HEK293T (cell line): ENCODE measurements at regions not wholly inside any gene's neighbourhood (a gene's known extent, or its start where the extent isn't known, plus 50 kb on each side); places are given as distances from the start of the nearest gene placed in this dataset.

Experiments
- CTCF ChIA-PET: fragments of 350-600 bp; formaldehyde crosslinking; extraction: SDS; loops from one replicate; lab custom pipeline; 2021; ENCODE audit warnings: antibody characterized with exemption, inconsistent platforms; lab: Yijun Ruan, JAX
- POLR2A ChIA-PET: fragments of 350-600 bp; formaldehyde crosslinking; extraction: SDS; loops from one replicate; lab custom pipeline; 2020; ENCODE audit warnings: antibody characterized with exemption, inconsistent platforms; lab: Yijun Ruan, JAX
- DNase-seq: peaks from one replicate; pipeline ENCODE4 v3.0.0; 2012; ENCODE audit warnings: mixed read lengths; ENCODE audit errors: extremely low spot score
- ARNT ChIP-seq: fragments of 450-650 bp; IDR thresholded peaks from 2 replicates; pipeline ENCODE4 v1.6.1; 2017; ENCODE audit warnings: mild to moderate bottlenecking
- BHLHE40 ChIP-seq: fragments of 450-650 bp; IDR thresholded peaks from 2 replicates; pipeline ENCODE4 v1.6.1; 2016; ENCODE audit warnings: mild to moderate bottlenecking, moderate library complexity, borderline replicate concordance
- CTBP1 ChIP-seq: fragments of 450-650 bp; IDR thresholded peaks from 2 replicates; pipeline ENCODE4 v1.6.1; 2016; ENCODE audit warnings: borderline replicate concordance
- ELF4 ChIP-seq: fragments of 450-650 bp; IDR thresholded peaks from 2 replicates; pipeline ENCODE4 v1.6.1; 2017; ENCODE audit warnings: antibody characterized with exemption
- FOXA1 ChIP-seq: fragments of 450-650 bp; IDR thresholded peaks from 2 replicates; pipeline ENCODE4 v1.6.1; 2016; ENCODE audit warnings: mild to moderate bottlenecking
- FOXK2 ChIP-seq: fragments of 450-650 bp; IDR thresholded peaks from 2 replicates; pipeline ENCODE4 v1.6.1; 2016; ENCODE audit warnings: mild to moderate bottlenecking
- FOXM1 ChIP-seq: fragments of 450-650 bp; IDR thresholded peaks from 2 replicates; pipeline ENCODE4 v1.6.1; 2017; ENCODE audit warnings: mild to moderate bottlenecking, borderline replicate concordance
- HDGF ChIP-seq: fragments of 450-650 bp; IDR thresholded peaks from 2 replicates; pipeline ENCODE4 v1.6.1; 2017; ENCODE audit warnings: antibody characterized with exemption, borderline replicate concordance
- L3MBTL2 ChIP-seq: fragments of 450-650 bp; conservative IDR thresholded peaks from 2 replicates; pipeline ENCODE4 v1.6.1; 2016; ENCODE audit warnings: mild to moderate bottlenecking
- LEF1 ChIP-seq: fragments of 450-650 bp; IDR thresholded peaks from 2 replicates; pipeline ENCODE4 v1.6.1; 2017; ENCODE audit warnings: mild to moderate bottlenecking, borderline replicate concordance
- NFRKB ChIP-seq: fragments of 450-650 bp; IDR thresholded peaks from 2 replicates; pipeline ENCODE4 v1.6.1; 2016; ENCODE audit warnings: mild to moderate bottlenecking, moderate library complexity
- SP1 ChIP-seq: fragments of 450-650 bp; IDR thresholded peaks from 2 replicates; pipeline ENCODE4 v1.6.1; 2017
- SUZ12 ChIP-seq: fragments of 450-650 bp; IDR thresholded peaks from 2 replicates; pipeline ENCODE4 v1.6.1; 2016; ENCODE audit warnings: mild to moderate bottlenecking
- TARDBP ChIP-seq: fragments of 450-650 bp; IDR thresholded peaks from 2 replicates; pipeline ENCODE4 v1.6.1; 2016
- ZNF384 ChIP-seq: fragments of 450-650 bp; IDR thresholded peaks from 2 replicates; pipeline ENCODE4 v1.6.1; 2016
- TF ChIP-seq, protein P1 (sequence below): fragments of 450-650 bp; IDR thresholded peaks from 2 replicates; pipeline ENCODE4 v1.6.1; 2016

DNA sequence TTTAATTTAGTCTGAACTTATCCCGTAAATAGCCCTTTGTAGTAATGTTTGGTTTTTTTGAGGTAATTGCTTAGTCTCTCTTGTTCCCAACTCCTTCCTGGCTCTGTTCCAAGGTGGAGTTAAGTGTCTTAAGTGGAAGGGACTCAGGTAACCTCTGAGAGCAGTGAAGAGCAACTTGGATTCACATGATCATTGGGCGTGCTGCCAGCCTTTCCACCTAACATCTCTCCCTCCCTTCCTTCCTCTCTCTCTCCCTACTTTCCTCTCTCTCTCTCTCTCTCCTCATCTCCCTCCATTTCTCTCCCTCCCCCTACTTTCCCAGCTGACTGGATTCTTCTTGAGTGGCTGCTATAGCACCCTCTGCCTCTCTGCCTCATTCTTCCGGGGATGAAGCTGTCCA lies 232.9 kb upstream of the SASH1 start:
- TF ChIP-seq ELF4 (no peak), L3MBTL2 (no peak), SUZ12 (no peak), FOXM1 (no peak), FOXK2 (no peak), SP1 (no peak), TARDBP (no peak)
- TF ChIP-seq, protein P1, sequence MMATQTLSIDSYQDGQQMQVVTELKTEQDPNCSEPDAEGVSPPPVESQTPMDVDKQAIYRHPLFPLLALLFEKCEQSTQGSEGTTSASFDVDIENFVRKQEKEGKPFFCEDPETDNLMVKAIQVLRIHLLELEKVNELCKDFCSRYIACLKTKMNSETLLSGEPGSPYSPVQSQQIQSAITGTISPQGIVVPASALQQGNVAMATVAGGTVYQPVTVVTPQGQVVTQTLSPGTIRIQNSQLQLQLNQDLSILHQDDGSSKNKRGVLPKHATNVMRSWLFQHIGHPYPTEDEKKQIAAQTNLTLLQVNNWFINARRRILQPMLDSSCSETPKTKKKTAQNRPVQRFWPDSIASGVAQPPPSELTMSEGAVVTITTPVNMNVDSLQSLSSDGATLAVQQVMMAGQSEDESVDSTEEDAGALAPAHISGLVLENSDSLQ: no peak
- ChIA-PET POLR2A (no interaction called here), CTCF (no interaction called here)
- no peak for DNase-seq

DNA sequence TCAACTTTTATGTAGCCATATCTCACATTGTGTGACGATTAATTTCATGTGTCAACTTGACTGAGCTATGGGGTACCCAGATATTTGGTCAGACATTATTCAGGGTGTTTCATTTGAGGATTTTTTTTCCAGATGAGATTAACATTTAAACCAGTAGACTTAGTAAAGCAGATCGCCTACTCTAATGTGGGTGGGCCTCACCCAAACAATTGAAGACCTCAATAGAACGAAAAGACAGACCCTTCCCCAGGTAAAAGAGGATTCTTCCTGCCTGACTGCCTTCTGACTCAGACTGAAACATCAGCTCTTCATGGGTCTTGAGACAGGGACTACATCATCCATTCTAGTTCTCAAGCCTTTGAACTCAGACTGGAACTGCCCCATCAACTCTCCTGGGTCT lies 231.7 kb upstream of the SASH1 start:
- TF ChIP-seq ZNF384: no peak
- TF ChIP-seq FOXK2: no peak
- no peak for TF ChIP-seq SP1
- DNase-seq: no peak
- POLR2A ChIA-PET: no interaction called here
- CTCF ChIA-PET: no interaction called here

DNA sequence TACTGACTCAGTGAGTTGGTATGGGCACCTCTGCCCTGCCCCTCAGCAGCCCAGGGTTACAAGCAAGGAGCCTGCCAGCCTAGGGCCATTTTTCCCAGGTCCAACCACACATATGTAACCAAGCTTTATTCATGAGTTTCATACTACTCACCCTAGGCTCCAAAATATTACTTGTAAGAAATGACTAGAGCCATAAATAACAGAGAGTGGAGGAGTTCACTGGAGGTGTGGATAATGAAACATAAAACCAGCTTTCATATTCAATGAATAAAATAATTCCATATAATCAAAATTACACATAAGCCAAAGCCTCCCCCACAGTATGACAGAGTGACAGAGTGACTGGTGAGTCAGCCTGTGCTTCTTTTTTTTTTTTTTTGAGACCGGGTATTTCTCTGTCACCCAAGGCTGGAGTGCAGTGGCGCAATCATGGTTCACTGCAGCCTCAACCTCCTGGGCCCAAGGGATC lies 229.8 kb upstream of the SASH1 start:
- TF ChIP-seq BHLHE40: no peak
- TF ChIP-seq ZNF384: no peak
- TF ChIP-seq NFRKB: no peak
- TF ChIP-seq, protein P1: no peak
- no peak for TF ChIP-seq FOXK2
- TF ChIP-seq SUZ12: no peak
- no peak for TF ChIP-seq ELF4
- no peak for TF ChIP-seq CTBP1
- no peak for TF ChIP-seq L3MBTL2
- no peak for TF ChIP-seq HDGF
- no peak for TF ChIP-seq LEF1
- TF ChIP-seq ARNT: no peak
- no peak for TF ChIP-seq SP1
- TF ChIP-seq TARDBP: no peak
- TF ChIP-seq FOXA1: no peak
- no peak for TF ChIP-seq FOXM1
- ChIA-PET POLR2A (no interaction called here), CTCF (no interaction called here)
- DNase-seq: no peak

DNA sequence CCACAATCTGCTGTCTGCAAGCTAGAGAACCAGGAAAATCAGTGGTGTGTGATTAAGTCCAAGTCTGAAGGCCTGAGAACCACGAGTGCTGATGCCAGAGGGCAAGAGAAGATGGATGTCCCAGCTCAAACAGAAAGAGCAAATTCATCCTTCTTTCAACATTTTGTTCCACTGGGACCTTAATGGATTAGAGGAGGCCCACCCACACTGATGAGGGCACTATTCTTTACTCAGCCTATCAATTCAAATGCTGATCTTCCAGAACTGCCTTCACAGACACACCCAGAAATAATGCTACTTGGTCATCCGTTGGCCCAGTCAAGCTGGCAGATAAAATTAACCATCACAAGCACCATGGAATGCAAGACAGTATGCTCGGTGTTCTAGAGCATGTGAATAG lies 226.6 kb upstream of the SASH1 start:
- POLR2A ChIA-PET: no interaction called here
- TF ChIP-seq HDGF (no peak), L3MBTL2 (no peak), CTBP1 (no peak), ARNT (no peak), FOXA1 (no peak)
- CTCF ChIA-PET: no interaction called here
- no peak for DNase-seq

DNA sequence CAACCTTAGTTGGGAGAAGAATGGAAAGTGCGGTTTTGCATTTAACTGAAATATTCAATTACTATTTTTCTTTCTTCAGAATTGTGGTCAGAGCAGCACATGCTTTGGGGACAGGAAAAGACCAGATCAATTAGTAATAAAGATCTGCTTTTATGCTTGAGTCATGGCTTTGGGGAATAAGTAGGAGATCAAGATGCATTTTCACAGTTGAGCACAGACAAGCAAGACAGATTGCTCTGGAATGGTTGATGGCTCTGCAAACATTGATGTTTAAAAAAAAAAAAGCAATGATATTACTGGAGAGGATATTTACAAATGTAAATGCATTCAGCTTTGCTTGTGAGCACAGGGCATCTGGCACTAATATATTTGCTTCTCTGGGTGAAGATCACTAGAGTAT lies 224.4 kb upstream of the SASH1 start:
- ChIA-PET POLR2A (no interaction called here), CTCF (no interaction called here)
- no peak for TF ChIP-seq FOXK2
- no peak for TF ChIP-seq LEF1
- TF ChIP-seq L3MBTL2: no peak
- DNase-seq: no peak

DNA sequence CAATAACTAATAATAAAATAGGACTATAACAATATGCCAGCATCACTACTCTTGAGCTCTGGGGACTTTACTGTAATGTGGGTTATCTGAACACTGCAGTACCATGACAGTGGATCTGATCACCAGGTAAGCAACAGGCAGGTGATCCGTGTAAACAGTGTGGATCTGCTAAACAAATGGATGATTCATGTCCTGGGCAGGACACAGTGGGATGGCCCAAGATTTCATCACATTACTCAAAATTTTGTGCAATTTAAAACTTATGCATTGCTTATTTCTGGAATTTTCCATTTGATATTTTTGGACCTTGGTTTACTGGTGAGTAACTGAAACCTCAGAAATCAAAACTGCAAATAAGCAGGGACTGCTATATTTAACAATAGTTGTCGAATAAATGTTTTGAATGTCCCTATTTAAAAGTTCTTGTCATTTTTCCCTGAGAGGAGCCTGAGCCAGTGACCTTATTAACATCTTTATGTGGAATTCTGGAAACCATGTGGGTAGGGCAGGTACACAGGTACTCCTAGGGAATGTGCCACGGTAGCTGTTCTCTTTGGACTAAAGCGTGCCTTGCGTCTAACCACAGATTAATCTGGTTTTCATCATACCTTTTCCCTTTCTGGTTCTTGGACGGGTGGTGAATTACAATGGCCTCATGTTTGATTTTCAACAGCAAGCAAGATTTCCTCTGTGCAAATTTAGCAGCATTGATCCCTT lies 214.5 kb upstream of the SASH1 start:
- no peak for DNase-seq
- TF ChIP-seq BHLHE40 (no peak), TARDBP (no peak), ZNF384 (no peak), HDGF (no peak), LEF1 (no peak), FOXA1 (no peak), L3MBTL2 (no peak), CTBP1 (no peak), ARNT (no peak), ELF4 (no peak), SUZ12 (no peak), FOXM1 (no peak), NFRKB (no peak), FOXK2 (no peak), SP1 (no peak)
- TF ChIP-seq, protein P1: no peak
- ChIA-PET CTCF (no interaction called here), POLR2A (no interaction called here)

DNA sequence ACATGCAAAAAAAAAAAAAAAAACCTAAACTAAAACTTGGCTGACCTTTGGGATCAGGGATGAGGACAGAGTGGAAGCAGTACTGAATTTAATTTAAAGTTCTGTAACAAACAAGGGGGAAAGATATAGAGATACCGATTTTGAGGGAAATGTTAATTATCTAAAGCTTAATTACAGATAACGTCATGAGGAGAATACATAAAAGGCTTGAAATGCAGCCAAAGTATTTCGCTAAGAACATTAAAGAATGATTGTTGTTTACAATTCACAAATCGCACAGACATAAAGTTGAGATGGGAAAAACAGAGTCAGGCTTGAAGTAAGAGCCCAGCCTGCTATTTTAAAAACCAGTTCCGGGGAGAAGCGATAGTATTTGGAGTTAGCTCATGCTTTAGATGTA lies 208.0 kb upstream of the SASH1 start:
- CTCF ChIA-PET: no interaction called here

More for the DNA sequence above, 208.0 kb upstream of the SASH1 start:
- TF ChIP-seq ZNF384 (no peak), FOXA1 (no peak), FOXM1 (no peak), CTBP1 (no peak), L3MBTL2 (no peak), BHLHE40 (no peak)
- TF ChIP-seq, protein P1: no peak
- DNase-seq: no peak
- POLR2A ChIA-PET: no interaction called here
